PC-3 (cell line): ENCODE measurements at regions not wholly inside any gene's neighbourhood (a gene's known extent, or its start where the extent isn't known, plus 50 kb on each side); places are given as distances from the start of the nearest gene placed in this dataset.
A peak's percentile ranks its signal among the peaks of the same experiment; 100 is the strongest.

Source experiments
- ATAC-seq: fragments of 200-7000 bp; cut with Tn5 transposase; 2 replicates; pipeline ENCODE4 v1.9.1; 2020; ENCODE audit warnings: mild to moderate bottlenecking, moderate library complexity
- BruUV-seq: library from RNA; stranded (reverse); fragments of 400-500 nt; replicated peaks from 2 replicates; lab custom pipeline; 2021; lab: Mats Ljungman, UMichigan
- CTCF ChIA-PET: fragments of 300-600 bp; sonication (Branson Sonifier 250); formaldehyde crosslinking; loops from one replicate; lab custom pipeline; 2022; ENCODE audit warnings: antibody characterized with exemption; lab: Charles Lee
- POLR2A ChIA-PET: fragments of 300-600 bp; sonication (Branson Sonifier 250); formaldehyde crosslinking; loops from one replicate; lab custom pipeline; 2022; ENCODE audit warnings: antibody characterized with exemption; ENCODE audit not compliant: unreplicated experiment; lab: Charles Lee
- DNase-seq: peaks from one replicate; pipeline ENCODE4 v3.0.0-alpha.2; 2015
- H2AFZ ChIP-seq: fragments of 300-600 bp; sonication (generic); 2 replicates; pipeline ENCODE4 v1.6.0; 2016; ENCODE audit warnings: antibody characterized with exemption, low read length
- H3F3A ChIP-seq: fragments of 300-600 bp; sonication (generic); one replicate; pipeline ENCODE4 v1.6.0; 2017; ENCODE audit warnings: antibody characterized with exemption, low read length, control low read depth, mild to moderate bottlenecking; ENCODE audit not compliant: unreplicated experiment
- H3K27ac ChIP-seq: fragments of 300-600 bp; sonication (generic); 2 replicates; pipeline ENCODE4 v1.5.1; 2016; ENCODE audit warnings: mild to moderate bottlenecking, low read length
- H3K27me3 ChIP-seq: fragments of 300-600 bp; sonication (generic); 2 replicates; pipeline ENCODE4 v1.6.1; 2016; ENCODE audit warnings: low read length, mixed read lengths
- H3K36me3 ChIP-seq: fragments of 300-600 bp; sonication (generic); 2 replicates; pipeline ENCODE4 v1.6.1; 2016; ENCODE audit warnings: low read depth, mixed run types, low read length, mixed read lengths
- H3K4me1 ChIP-seq: fragments of 300-600 bp; sonication (generic); 2 replicates; pipeline ENCODE4 v1.5.1; 2016; ENCODE audit warnings: low read length; ENCODE audit not compliant: insufficient read depth
- H3K4me2 ChIP-seq: fragments of 300-600 bp; sonication (generic); 2 replicates; pipeline ENCODE4 v1.6.0; 2016; ENCODE audit warnings: low read length
- H3K4me3 ChIP-seq: fragments of 300-600 bp; sonication (generic); 2 replicates; pipeline ENCODE4 v1.5.1; 2016; ENCODE audit warnings: mild to moderate bottlenecking, low read length, mixed read lengths
- H3K79me2 ChIP-seq: fragments of 300-600 bp; sonication (generic); 2 replicates; pipeline ENCODE4 v1.6.1; 2017; ENCODE audit warnings: low read length, mixed read lengths
- H3K9ac ChIP-seq: fragments of 300-600 bp; sonication (generic); 2 replicates; pipeline ENCODE4 v1.6.0; 2016; ENCODE audit warnings: mild to moderate bottlenecking, low read length
- H3K9me2 ChIP-seq: fragments of 300-600 bp; sonication (generic); replicated peaks from 2 replicates; pipeline ENCODE4 v1.6.1; 2016; ENCODE audit warnings: mixed run types, low read length, mixed read lengths
- H3K9me3 ChIP-seq: fragments of 300-600 bp; sonication (generic); 2 replicates; pipeline ENCODE4 v1.6.1; 2016; ENCODE audit warnings: low read length, mixed read lengths
- H4K20me1 ChIP-seq: fragments of 300-600 bp; sonication (generic); 2 replicates; pipeline ENCODE4 v1.6.1; 2016; ENCODE audit warnings: low read length, mixed read lengths
- CTCF ChIP-seq: fragments of 300-600 bp; sonication (generic); conservative IDR thresholded peaks from 2 replicates; pipeline ENCODE4 v1.5.1; 2017; ENCODE audit warnings: antibody characterized with exemption, low read depth, mild to moderate bottlenecking, low read length
- EZH2 ChIP-seq: fragments of 300-600 bp; sonication (generic); IDR thresholded peaks from one replicate; pipeline ENCODE4 v1.6.1; 2017; ENCODE audit warnings: antibody characterized with exemption, mild to moderate bottlenecking, low read length; ENCODE audit not compliant: unreplicated experiment
- EZH2phosphoT487 ChIP-seq: fragments of 300-600 bp; sonication (generic); IDR thresholded peaks from 2 replicates; pipeline ENCODE4 v1.6.1; 2018; ENCODE audit warnings: mild to moderate bottlenecking, antibody characterized with exemption, low read length, borderline replicate concordance
- intact Hi-C: fragments of 100-400 bp; cut with micrococcal nuclease; formaldehyde crosslinking; loops from 2 replicates; pipeline ENCODE4 v1.9.0; 2023

- Histone ChIP-seq H3K27me3 (no peaks in the 10 kb centered on the region), H3K9me2 (no peaks in the 10 kb centered on the region; the same call in 1 of the 2 replicates), H3K36me3 (no peaks in the 10 kb centered on the region), H3K9ac (no peak overlapping the region), H3K4me1 (peaks cover 17% of the 10 kb centered on the region), H3K27ac (no peak overlapping the region), H3K4me3 (no peak overlapping the region), H4K20me1 (no peaks in the 10 kb centered on the region), H3K4me2 (no peak overlapping the region), H3K79me2 (no peaks in the 10 kb centered on the region), H2AFZ (no peak overlapping the region), H3K9me3 (no peaks in the 10 kb centered on the region), H3F3A (no peaks in the 10 kb centered on the region)
- DNase-seq (no peak), ATAC-seq (no peak)
- intact Hi-C loops: no loop called here
- ChIA-PET CTCF (no interaction called here), POLR2A (no interaction called here)
- BruUV-seq: no TSS peak
- TF ChIP-seq CTCF (no peak), EZH2phosphoT487 (no peak), EZH2 (no peak)
These were observed 130.9 kb upstream of the ARHGAP28 start for GRCh38 chr18:6598657-6599056.

GRCh38 chr18:6600667-6601167 is 128.8 kb upstream of the ARHGAP28 start:
- intact Hi-C loops: no loop called here
- POLR2A ChIA-PET: no interaction called here
- Histone ChIP-seq H3K9me3 (no peaks in the 10 kb centered on the region), H3K4me2 (peak overlapping the region; percentile 35; the same call in 1 of the 2 replicates), H4K20me1 (no peaks in the 10 kb centered on the region), H3K9ac (no peak overlapping the region), H3K9me2 (no peaks in the 10 kb centered on the region; the same call in 1 of the 2 replicates), H3K36me3 (no peaks in the 10 kb centered on the region), H3K27me3 (no peaks in the 10 kb centered on the region), H3F3A (peaks cover 4% of the 10 kb centered on the region), H3K79me2 (no peaks in the 10 kb centered on the region), H3K4me3 (no peak overlapping the region), H2AFZ (no peak overlapping the region), H3K27ac (no peak overlapping the region), H3K4me1 (peaks cover 37% of the 10 kb centered on the region)
- CTCF ChIA-PET: no interaction called here
- DNase-seq (no peak), ATAC-seq (no peak)
- no TSS peak for BruUV-seq
- no peak for TF ChIP-seq EZH2
- no peak for TF ChIP-seq CTCF
- no peak for TF ChIP-seq EZH2phosphoT487

GRCh38 chr18:6601241-6601640 is 128.3 kb upstream of the ARHGAP28 start:
- ATAC-seq (peak; percentile 42), DNase-seq (peak; percentile 39)
- H3K4me3 ChIP-seq: no peak overlapping the region
- H3K27me3 ChIP-seq: no peaks in the 10 kb centered on the region
- no peak overlapping the region for H3K9ac ChIP-seq
- H2AFZ ChIP-seq: no peak overlapping the region
- no peak overlapping the region for H3K27ac ChIP-seq
- peak overlapping the region; percentile 35; the same call in 1 of the 2 replicates for H3K4me2 ChIP-seq
- POLR2A ChIA-PET: no interaction called here
- no peaks in the 10 kb centered on the region for H4K20me1 ChIP-seq
- H3K79me2 ChIP-seq: no peaks in the 10 kb centered on the region
- no peaks in the 10 kb centered on the region for H3K36me3 ChIP-seq
- intact Hi-C loops: no loop called here
- peaks cover 4% of the 10 kb centered on the region for H3F3A ChIP-seq
- TF ChIP-seq EZH2phosphoT487 (no peak), CTCF (no peak), EZH2 (no peak)
- H3K9me2 ChIP-seq: no peaks in the 10 kb centered on the region; the same call in 1 of the 2 replicates
- H3K9me3 ChIP-seq: no peaks in the 10 kb centered on the region
- BruUV-seq: no TSS peak
- CTCF ChIA-PET: no interaction called here
- H3K4me1 ChIP-seq: peaks cover 40% of the 10 kb centered on the region
